ENCODE measurements at regions not wholly inside any gene's neighbourhood (a gene's known extent, or its start where the extent isn't known, plus 50 kb on each side); places are given as distances from the start of the nearest gene placed in this dataset.

DNA sequence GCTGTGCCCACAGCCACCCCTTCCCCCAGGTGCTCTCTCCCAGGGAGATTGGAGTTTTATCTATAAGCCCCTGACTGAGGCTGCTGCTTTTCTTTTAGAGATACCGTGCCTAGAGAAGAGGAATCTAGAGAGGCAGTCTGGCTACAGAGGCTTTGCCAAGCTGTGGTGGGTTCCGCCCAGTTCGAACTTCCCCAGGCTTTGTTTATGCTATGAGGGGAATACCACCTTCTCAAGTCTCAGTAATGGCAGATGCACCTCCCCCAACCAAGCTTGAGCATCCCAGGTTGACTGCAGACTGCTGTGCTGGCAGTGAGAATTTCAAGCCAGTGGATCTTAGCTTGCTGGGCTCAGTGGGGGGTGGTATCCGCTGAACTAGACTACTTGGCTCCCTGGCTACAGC, 157.4 kb downstream of the CAAP1 start:
- DNase-seq = no peak

DNA sequence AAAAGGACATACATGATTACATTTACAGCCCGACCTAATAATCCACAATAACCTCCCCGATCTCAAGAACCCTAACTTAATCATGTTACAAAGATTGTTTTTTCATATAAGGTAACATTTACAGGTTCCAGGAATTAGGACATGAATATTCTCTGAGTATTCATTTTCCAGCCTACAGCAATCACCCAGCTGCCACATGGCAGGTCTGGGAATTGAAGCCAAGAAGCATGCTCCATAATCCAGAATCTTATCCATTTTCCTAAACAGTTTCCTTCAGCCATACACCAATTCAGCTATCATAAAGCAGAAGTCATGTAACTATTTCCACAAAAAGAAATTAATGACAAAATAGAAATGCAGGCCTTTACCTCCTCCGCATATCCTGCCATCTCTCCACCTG, 163.4 kb downstream of the CAAP1 start:
- DNase-seq = no peak

DNA sequence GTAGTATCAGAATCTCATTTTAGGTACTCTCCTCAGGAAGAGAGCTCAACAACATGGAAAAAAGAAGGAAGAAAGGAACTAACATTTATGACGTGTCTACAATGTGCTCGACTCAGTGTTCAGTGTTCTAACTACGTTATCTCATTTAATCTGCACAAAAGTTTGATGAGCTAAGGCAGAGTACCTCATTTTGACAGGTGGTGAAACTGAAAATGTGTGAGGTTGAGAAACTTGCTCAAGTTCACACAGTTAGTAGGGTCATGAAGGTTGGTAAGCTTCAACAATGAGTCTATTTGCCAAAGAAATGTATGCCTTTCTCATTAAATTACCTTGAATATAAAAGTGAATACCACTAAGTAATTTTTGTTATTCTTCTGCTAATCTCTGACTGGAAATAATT, 165.1 kb downstream of the CAAP1 start:
- no peak for DNase-seq

DNA sequence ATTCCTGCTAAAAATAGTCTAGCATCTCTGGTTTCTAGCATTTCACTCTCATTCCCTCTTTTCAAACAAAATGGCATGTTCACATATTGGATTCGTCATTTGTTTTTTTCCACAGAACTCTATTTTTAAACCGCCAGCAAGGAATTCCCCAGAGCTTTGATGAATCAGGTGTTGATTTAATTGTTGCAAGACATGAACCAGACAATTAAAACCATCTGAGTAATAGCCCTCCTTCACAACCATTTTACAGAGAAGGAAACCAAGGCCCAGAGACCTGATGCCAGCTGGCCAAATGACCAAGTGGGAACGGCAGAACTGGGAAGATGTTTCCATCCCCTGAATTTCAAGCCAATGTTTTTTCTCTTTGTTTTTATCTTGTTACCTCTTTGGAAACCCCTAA, 167.0 kb downstream of the CAAP1 start:
- DNase-seq = no peak

DNA sequence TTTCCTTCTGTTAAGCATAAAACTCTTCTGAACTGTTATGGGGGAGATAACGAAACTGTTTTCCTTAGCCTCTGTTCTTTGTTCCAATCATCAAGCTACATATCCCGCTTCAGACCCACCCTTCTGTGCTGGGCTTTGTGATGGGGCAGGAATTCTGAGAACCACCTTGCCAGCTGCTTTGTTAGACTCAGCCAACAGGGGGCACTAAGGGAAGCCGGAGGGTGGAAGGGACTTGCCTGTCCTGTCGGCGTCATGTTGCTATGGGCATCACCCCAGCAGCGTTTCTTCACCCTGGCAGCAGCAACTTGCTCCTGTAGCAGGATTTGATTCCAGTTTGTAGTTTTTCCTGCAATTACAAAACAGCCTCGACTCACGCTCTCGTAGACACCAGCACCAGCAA, 169.1 kb downstream of the CAAP1 start:
- DNase-seq = peak; percentile 69

DNA sequence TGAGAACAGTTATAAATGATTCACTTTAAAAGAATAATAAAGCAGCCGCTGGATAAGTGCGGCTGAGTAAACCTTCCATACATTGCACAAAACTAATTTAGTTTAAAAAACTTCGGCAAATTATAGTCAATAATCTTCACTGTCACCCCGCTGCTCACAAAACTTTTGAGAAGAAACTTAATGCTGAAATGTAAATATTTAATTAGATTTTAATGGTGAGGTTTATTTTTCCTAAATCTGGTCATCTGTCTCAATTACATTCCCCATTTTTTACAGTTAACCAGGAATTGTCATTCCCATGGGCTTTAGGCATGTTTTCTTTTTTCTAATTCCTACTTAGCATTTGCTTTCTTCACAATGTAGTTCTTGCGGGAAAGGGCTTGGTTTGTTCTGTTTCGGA, 169.8 kb downstream of the CAAP1 start:
- DNase-seq = no peak

DNA sequence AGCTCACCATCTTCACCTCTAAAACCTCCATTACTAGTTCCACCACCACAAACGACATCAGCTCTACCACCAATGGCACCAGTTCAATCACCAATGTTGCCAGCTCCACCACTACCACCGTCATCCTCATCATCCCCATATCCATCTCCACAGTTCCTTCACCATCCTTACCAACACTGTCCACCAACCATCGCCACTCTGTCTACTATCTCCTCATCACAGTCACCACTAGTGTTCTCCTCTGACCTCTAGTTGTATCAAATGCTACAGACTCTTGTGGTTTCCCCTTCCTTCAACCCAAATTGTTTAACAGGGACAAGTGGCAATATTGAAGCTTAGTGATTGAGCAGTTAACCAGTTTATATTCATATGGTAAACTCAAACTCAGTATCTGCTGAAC, 182.6 kb downstream of the CAAP1 start:
- DNase-seq = peak; percentile 10

DNA sequence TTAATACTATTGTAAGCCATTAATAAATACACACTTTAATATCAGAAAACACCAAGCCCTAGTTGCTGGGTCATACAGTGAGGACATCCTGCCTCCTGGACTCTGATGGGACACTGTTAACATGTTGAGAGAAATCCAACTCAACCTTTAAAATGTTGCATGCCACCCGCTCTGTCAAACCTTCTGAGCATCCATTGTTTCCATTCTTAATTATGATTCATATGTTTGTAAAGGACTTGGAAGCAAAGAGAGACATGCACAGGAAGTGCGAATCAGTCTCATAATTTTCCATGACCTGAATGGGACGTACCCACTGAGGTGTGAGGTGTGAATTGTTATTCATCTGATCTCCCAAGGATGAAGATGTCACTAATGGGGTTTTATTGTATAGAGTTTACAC, 186.4 kb downstream of the CAAP1 start:
- DNase-seq = no peak

DNA sequence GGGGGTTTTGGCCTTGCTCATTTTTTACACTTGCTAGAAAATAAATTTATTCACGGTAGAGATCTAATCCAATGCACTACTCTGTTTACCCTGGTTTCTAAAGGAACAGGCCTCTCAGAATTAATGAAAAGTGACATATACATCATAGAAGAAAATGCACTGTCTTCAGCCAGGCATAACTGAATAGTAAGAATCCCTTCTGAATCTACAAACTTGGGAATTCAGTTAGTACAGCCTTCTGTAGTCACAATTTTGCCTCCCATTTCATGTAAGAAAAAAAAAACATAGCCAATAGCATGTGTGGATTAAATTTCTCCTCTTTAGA, 197.3 kb downstream of the CAAP1 start:
- no peak for DNase-seq

DNA sequence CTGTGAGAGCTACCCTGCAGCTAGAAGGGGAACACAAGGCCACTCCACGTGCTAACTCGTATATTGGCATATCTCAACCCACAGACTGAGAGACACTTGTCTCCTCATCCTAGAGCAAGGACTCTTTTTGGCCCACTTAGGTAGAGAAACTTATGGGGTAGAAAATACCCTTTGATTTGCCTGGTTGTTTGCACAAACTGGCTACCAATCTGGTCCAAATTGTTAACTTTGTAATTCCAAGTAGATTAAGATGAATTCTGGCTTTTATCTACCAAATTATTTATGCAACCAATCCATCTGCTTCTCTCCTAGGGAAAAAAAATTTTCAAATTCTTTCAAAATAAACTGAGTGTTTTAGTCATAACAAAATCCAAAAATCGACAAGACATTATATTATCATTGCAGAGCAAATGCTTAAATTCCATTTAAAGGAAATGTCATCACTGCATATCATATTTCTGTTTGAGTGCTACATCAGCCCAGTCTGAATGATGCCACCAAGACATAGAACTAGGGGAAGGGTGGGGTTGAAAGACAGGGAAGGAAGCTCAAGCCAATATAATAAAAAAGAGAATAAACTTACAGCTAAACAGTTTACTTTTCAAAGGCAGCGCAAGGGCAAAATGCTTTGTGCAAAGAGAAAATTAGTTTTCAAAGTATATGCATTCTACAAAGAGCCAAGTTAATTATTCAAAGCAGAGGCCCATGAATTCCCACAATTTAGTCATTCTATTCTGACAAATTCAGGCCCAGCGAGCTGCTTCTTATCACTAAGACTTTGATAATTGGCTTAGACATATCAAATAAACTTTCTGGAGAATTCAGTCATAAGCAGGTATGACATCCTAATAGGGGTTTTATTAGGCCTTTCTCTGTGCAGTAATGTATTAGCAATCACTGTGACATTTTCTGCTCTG, 198.0 kb downstream of the CAAP1 start:
- DNase-seq = no peak

DNA sequence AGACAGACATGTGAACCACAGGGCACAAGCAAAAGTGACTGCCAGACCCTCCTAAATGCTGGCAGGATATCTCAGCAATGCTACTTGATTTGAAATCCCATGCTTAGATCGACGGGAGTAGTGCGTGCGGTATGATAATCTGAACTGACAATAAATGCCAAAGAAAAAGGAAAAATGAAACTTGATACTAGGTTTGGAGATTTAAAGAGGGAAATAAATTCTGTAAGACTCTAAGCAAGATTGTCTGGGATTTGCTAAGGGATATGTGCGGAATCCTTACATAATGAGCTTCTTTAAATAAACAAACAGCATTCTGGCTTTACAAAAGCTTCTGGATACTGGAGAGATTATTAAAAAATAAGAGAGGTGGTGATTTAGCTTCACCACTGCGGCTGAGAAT, 203.6 kb downstream of the CAAP1 start:
- DNase-seq = no peak

DNA sequence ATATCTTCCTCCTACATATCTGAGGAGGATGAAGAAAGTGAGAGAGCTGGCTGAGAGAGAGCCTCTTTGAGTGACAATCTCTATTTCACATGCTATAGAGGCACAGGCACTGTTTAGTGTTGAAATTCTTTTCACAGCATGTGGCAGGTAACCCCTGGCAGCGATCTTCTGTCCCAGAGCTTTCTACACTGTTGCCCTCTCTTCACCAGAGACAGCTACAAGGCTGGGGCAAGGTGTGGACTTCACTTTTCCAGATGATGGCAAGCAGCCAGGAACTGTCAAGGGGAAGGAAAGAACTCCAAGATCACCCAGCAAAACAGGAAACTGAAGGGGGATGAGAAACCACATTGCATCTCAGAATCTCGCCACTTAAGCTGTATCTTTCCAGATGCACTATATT, 205.2 kb downstream of the CAAP1 start:
- no peak for DNase-seq

DNA sequence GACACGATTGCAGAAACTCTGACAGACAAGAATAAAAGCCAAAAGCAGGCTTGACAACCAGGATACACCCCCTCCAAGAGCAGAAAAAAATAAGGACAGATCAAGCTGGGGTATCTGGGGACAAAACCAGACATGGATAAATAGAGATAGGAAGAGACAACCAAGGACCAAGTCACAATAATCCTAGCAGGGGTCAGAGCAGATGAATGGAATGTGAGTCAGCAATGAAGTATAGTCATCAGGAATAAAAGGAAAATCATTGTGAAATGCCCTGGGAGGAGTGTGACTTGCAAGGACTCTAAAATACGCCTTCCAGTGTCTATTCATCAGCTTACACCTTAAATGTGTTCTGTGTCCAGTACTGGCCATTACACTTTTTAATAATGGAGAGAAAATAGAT, 206.8 kb downstream of the CAAP1 start:
- no peak for DNase-seq

DNA sequence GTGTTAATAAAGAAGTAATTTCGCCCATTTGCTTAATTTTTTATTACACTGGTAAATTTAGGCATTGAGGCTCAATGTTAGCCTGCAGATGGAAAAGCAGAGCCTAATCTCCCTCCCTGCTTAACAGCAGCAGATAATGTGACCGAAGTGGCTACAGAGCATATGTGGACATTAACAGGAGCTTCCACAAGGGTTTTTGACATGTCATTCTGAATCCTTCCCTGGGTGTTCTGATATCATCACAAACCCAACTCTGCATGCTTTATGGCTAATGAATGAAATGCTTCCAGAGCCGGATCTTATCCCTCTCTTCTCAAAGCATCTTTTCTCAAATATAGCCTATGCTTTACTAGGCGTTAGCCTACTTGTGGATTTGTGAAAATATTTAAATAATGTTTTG, 208.6 kb downstream of the CAAP1 start:
- no peak for DNase-seq

DNA sequence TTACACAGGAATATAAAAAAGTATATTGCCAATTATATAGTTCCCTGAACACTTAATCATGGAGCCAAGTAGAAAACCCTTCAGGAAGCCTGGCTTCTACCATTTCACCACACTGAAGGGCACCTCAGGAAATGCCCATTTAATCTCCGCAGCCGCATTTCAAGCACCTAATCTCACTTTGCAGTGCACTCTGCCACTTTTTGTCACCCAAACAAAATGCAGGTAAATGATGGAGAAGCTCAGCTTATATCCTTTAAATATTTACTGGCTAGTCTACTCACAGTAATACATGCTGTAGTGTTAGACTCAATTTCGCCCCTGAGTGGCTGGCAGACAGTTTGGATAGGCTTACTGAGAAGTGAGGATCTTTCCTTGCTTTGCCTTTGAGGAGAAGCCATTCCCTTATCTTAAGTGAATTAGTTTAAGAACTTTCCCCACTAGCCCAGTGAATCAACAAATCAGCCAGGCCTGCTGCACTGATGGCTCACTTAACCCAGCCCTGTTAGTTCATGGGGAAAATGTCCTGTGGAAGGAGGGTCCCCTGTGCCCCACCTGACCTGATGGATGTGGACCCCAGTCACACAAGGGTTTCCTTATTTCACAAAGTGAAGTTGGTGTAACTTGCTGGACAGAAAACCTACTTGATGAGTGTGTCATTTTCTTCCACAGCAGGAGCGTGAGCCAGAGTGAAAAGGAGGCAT, 209.7 kb downstream of the CAAP1 start:
- DNase-seq = no peak

DNA sequence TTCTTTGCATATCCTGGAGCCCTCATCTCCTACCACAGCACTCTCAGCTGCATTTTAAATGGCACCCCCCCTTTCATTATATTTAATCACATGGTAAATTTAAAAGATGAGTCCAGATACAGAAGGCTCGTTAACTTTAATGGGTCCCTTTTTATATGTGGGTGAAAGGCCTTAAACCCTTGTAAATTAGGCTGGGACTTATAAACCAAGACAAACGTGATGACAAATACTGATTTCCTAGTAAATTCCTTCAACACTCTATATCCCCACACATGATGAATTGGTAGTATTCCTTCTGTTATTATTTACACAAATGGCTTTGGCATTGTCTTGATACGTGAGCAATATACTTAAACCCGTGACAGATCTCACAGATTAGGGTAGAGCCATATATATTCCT, 210.6 kb downstream of the CAAP1 start:
- no peak for DNase-seq

DNA sequence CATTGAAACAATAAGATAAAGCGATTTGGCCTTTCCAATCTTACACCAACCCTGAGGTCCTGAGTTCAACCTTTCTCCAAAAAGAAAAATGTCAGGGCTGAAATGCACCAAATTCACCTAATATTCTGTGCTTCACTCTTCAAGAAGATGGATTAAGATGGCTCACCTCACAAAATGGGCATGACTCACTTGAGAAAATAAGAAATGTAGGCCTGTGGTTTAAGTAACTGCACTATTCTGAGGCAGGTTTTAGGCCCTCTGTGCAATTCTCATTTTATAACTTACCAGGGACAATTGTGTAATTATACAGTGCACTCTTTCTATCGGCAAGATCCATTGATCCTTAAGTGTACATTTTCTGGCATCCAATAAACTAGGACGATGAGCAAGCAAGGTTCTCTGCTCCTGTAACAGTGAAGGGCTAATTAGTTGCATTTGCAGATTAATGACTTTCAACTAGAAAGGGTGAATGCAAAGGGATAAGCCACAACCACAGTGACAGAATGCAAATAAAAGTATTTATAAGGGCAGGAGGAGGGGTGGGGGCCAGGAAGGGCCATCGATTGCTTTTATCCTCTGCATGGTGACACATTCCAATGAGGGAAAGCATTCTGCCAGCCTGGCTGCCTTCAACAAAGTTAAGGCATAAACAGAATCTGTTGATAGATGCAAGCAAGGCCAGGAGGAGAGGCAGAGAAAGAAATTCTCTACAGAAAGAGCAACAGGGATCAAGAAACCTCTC, 214.5 kb downstream of the CAAP1 start:
- no peak for DNase-seq

DNA sequence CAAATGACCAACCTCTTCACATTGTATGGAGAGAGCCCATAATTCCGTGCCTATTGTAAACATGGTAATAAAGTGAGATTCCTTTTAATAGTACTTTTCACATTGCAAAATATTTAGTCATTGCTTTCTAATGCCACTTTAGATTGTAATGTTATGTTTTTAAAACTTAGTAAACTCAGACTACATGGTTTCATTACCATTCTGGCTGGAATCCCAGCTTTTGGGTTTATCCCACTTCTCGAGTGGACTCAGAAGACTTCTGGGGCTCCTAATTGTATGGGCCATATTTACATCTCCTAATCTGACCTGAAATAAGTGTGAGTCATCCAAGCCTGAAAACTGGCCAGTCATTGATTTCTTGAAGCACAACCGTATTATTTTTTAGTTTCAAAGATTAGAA, 217.6 kb downstream of the CAAP1 start:
- no peak for DNase-seq

DNA sequence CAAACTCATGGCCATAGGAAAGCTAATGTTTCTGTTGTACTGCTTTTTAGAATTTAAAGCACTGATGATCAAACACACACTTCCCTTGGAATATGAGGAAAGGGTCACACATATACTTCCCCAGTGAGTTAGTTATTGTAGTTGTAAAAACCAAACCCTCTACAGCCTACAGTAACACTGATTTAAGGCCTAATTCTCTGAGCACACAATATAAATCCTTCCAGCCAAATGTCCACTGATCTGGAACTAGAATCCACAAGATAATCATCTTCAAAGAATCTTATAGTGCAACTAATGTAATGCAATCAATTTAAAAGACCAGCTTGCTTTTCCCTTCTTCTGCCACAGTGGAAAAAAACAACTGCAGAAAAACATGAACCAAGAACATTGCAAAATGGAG, 219.3 kb downstream of the CAAP1 start:
- no peak for DNase-seq

DNA sequence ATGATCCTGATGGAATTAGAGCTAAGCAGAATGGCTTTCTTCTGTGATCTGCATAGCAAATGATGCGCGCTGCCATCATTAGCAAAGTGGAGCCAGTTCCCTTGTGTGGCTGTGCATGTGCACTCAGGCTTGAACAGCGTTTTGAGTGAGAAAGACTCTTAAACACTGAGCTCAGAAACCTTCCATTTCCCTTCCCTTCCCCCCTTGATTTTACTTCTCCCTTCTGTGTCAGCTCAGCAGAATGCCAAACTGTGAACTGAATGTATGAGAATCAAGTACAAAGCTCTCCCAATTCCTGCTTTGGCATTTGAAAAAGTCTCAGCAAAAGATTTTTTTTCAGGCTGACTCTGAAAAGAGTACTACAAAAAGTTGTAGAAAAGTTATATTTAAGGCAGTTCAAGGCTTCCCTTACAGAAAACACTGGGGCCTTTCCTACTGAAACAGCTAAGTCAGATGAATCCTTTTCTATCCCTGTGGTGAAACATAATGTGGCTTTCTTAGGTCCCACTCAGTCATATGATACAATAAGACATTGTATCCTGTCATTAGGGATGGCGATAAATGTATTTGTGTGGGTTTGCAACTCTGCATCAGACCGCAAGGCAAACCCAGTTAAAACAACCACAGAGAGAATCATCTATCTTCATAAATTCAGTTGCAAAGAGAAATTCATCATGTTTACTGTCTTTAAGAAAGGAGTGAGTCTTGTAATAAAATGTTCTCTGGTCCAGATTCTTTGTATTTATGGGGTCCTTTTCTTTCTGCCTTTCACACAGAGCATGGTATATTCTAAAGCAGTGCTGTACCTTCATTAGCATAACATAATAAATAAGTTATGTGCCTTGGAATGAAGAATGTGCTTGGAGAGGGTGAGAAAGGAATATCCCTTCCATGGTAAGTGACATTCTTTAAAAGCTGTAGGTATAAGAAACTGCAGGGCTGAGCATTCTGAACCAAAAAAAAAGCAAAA, 222.6 kb downstream of the CAAP1 start:
- peak; percentile 40 for DNase-seq

DNA sequence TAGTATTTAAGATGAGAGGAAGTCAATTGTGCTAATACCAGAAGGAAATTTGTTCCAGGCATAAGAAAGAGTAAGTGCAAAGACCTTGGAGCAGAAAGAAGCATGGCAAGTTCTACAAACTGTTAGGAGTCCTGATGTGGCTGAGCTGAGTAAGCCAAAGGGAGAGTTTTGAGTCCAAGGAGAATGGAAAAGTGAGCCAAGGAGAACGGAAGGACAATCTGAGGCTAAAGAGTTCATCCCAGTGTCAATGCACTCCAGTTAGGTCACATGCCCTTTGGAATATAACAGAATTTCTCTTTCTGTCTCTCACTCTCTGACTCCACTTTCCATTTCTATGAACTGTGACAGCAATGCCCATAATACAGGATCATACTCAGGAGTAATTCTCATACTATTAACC, 224.7 kb downstream of the CAAP1 start:
- DNase-seq = no peak

DNA sequence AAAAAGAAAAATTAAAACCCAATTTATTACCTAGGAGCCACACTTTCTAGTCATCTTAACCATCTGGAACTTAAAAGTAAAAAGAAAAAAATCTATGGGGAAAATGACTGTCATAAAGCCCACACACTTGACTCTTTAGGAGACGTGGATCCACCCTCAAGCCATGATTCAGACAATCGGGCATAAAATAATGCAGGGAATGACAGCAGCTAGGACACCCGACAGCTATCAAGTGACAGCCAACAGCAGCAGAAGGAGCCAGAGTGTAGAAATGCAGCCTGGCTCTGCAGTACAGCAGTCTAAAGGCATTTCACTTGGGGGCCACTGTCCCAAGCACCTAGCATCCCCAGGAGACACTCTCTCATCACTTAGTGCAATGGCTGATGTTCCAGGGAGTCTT, 226.9 kb downstream of the CAAP1 start:
- no peak for DNase-seq

All from OCI-M1 (cell line).